H1 (cell line): ENCODE measurements at regions not wholly inside any gene's neighbourhood (a gene's known extent, or its start where the extent isn't known, plus 50 kb on each side); places are given as distances from the start of the nearest gene placed in this dataset.

Source experiments
- CTCF ChIA-PET: fragments of 300-600 bp; sonication (Branson Sonifier 250); formaldehyde crosslinking; loops from one replicate; lab custom pipeline; 2021; ENCODE audit not compliant: partially characterized antibody; lab: Charles Lee
- POLR2A ChIA-PET: fragments of 300-600 bp; sonication (Branson Sonifier 250); formaldehyde crosslinking; loops from one replicate; lab custom pipeline; 2021; ENCODE audit warnings: inconsistent platforms; ENCODE audit not compliant: partially characterized antibody; lab: Charles Lee
- DNase-seq, 2 experiments: peaks; one replicate each; pipeline versions ENCODE4 v3.0.0 to v3.0.0-alpha.2; 2010 to 2022; ENCODE audit warnings: low spot score in 2 of 2, low read depth in 1 of 2, mixed read lengths in 1 of 2
- FAIRE-seq: peaks from 2 replicates; lab custom pipeline; 2011; peaks lifted over from hg19 to GRCh38; lab: Jason Lieb, UNC
- H2AFZ ChIP-seq: 2 replicates; pipeline ENCODE4 v1.8.1; 2012; ENCODE audit warnings: low read length, inconsistent platforms
- H2AK5ac ChIP-seq: 2 replicates; pipeline ENCODE4 v1.6.1; 2013; ENCODE audit warnings: low read depth, low read length
- H2BK120ac ChIP-seq: replicated peaks from 2 replicates; pipeline ENCODE3; 2013; ENCODE audit warnings: low read depth, low read length, inconsistent platforms
- H2BK12ac ChIP-seq: 2 replicates; pipeline ENCODE4 v1.6.1; 2013; ENCODE audit warnings: low read depth, low read length
- H2BK15ac ChIP-seq: 2 replicates; pipeline ENCODE4 v1.6.1; 2013; ENCODE audit warnings: low read length
- H2BK20ac ChIP-seq: 2 replicates; pipeline ENCODE4 v1.6.1; 2013; ENCODE audit warnings: low read length
- H2BK5ac ChIP-seq: 2 replicates; pipeline ENCODE4 v1.6.1; 2013; ENCODE audit warnings: low read depth, low read length
- H3K14ac ChIP-seq: 2 replicates; pipeline ENCODE4 v1.6.1; 2013; ENCODE audit warnings: inconsistent platforms; ENCODE audit not compliant: insufficient read length
- H3K18ac ChIP-seq: 2 replicates; pipeline ENCODE4 v1.6.1; 2013; ENCODE audit warnings: low read length; ENCODE audit errors: extremely low read depth
- H3K23ac ChIP-seq: 2 replicates; pipeline ENCODE4 v1.6.1; 2013; ENCODE audit warnings: inconsistent platforms; ENCODE audit not compliant: insufficient read length
- H3K23me2 ChIP-seq: 2 replicates; pipeline ENCODE4 v1.6.1; 2013; ENCODE audit warnings: low read depth, low read length
- H3K27ac ChIP-seq: 2 replicates; pipeline ENCODE4 v1.6.1; 2011; ENCODE audit warnings: low read depth, low read length, inconsistent platforms
- H3K27me3 ChIP-seq, 4 experiments: replicated peaks in 1 of 4; 1 replicate in 1 of 4; 2 replicates in 3 of 4; pipeline versions ENCODE4 v1.6.1 to v1.8.1; 2011 to 2013; ENCODE audit warnings: low read length in 3 of 4, mild to moderate bottlenecking in 3 of 4, inconsistent platforms in 2 of 4, mixed read lengths in 2 of 4, moderate library complexity in 1 of 4; ENCODE audit not compliant: control insufficient read depth in 3 of 4, insufficient read depth in 3 of 4; ENCODE audit errors: extremely low read depth in 1 of 4
- H3K36me3 ChIP-seq, 4 experiments: 2 replicates each; pipeline versions ENCODE4 v1.6.1 to v1.8.1; 2011 to 2013; ENCODE audit warnings: mild to moderate bottlenecking in 4 of 4, low read length in 3 of 4, moderate library complexity in 2 of 4, control low read depth in 1 of 4, inconsistent platforms in 1 of 4; ENCODE audit not compliant: insufficient read depth in 4 of 4, control insufficient read depth in 2 of 4
- H3K4ac ChIP-seq: replicated peaks from 2 replicates; pipeline ENCODE3; 2013; ENCODE audit warnings: low read length, low read depth, mixed read lengths, inconsistent platforms; ENCODE audit not compliant: insufficient read length
- H3K4me1 ChIP-seq, 4 experiments: replicated peaks in 1 of 4; 1 replicate in 1 of 4; 2 replicates in 3 of 4; pipeline versions ENCODE4 v1.6.1 to v1.8.1; 2011 to 2013; ENCODE audit warnings: low read length in 3 of 4, inconsistent platforms in 2 of 4, mixed read lengths in 1 of 4; ENCODE audit not compliant: insufficient read depth in 4 of 4, control insufficient read depth in 3 of 4
- H3K4me2 ChIP-seq, 2 experiments: 2 replicates each; pipeline versions ENCODE4 v1.6.1 to v1.8.1; 2011 to 2013; ENCODE audit warnings: low read depth in 2 of 2, low read length in 2 of 2, control low read depth in 1 of 2, inconsistent platforms in 1 of 2, mild to moderate bottlenecking in 1 of 2; ENCODE audit not compliant: insufficient read depth in 1 of 2
- H3K4me3 ChIP-seq, 4 experiments: fragments of 200-600, 300-600 bp in 1 of 4; sonication (generic), shearing (Covaris generic), sonication (Bioruptor Twin) in 1 of 4; 2 replicates each; pipeline versions ENCODE4 v1.5.1 to v1.8.1; 2011 to 2016; ENCODE audit warnings: low read length in 4 of 4, low read depth in 3 of 4, control low read depth in 2 of 4, inconsistent platforms in 2 of 4, mild to moderate bottlenecking in 2 of 4, mixed read lengths in 1 of 4, moderate library complexity in 1 of 4; ENCODE audit not compliant: insufficient read depth in 2 of 4; ENCODE audit errors: extremely low read depth in 1 of 4
- H3K56ac ChIP-seq: replicated peaks from 2 replicates; pipeline ENCODE3; 2013; ENCODE audit warnings: low read depth, mild to moderate bottlenecking, mixed read lengths, low read length, inconsistent platforms; ENCODE audit not compliant: insufficient read length
- H3K79me1 ChIP-seq: 2 replicates; pipeline ENCODE4 v1.6.1; 2013; ENCODE audit warnings: low read depth, low read length, control low read depth
- H3K79me2 ChIP-seq, 2 experiments: 2 replicates each; pipeline versions ENCODE4 v1.6.1 to v1.8.1; 2012 to 2013; ENCODE audit warnings: low read length in 2 of 2, mild to moderate bottlenecking in 2 of 2, inconsistent platforms in 1 of 2; ENCODE audit not compliant: insufficient read depth in 2 of 2, control insufficient read depth in 1 of 2
- H3K9ac ChIP-seq, 4 experiments: replicated peaks in 1 of 4; 1 replicate in 1 of 4; 2 replicates in 3 of 4; pipeline versions ENCODE4 v1.6.1 to v1.8.1; 2011 to 2013; ENCODE audit warnings: low read depth in 3 of 4, low read length in 3 of 4, control low read depth in 2 of 4, mild to moderate bottlenecking in 2 of 4, moderate library complexity in 2 of 4, inconsistent platforms in 1 of 4; ENCODE audit errors: extremely low read depth in 1 of 4
- H3K9me3 ChIP-seq, 2 experiments: 2 replicates each; pipeline versions ENCODE4 v1.6.1 to v1.8.1; 2012 to 2013; ENCODE audit warnings: mild to moderate bottlenecking in 2 of 2, moderate library complexity in 2 of 2, control low read depth in 1 of 2, inconsistent platforms in 1 of 2, low read depth in 1 of 2, low read length in 1 of 2, mixed read lengths in 1 of 2; ENCODE audit not compliant: insufficient read depth in 2 of 2
- H4K20me1 ChIP-seq, 2 experiments: replicated peaks in 1 of 2; 2 replicates each; pipeline versions ENCODE3 to v1.8.1; 2011 to 2013; ENCODE audit warnings: inconsistent platforms in 2 of 2, low read length in 2 of 2, mild to moderate bottlenecking in 1 of 2; ENCODE audit not compliant: insufficient read depth in 2 of 2, control insufficient read depth in 1 of 2
- H4K5ac ChIP-seq: 2 replicates; pipeline ENCODE4 v1.6.1; 2013; ENCODE audit warnings: low read length, low read depth, mixed read lengths, inconsistent platforms; ENCODE audit not compliant: insufficient read length
- H4K8ac ChIP-seq: 2 replicates; pipeline ENCODE4 v1.8.0; 2013; ENCODE audit warnings: mild to moderate bottlenecking, moderate library complexity, low read length, inconsistent platforms; ENCODE audit not compliant: insufficient read depth; ENCODE audit errors: extremely low read depth
- H4K91ac ChIP-seq: replicated peaks from 2 replicates; pipeline ENCODE3; 2013; ENCODE audit warnings: low read length, mixed read lengths, inconsistent platforms; ENCODE audit not compliant: insufficient read length
- CHD2 ChIP-seq: IDR thresholded peaks from 2 replicates; pipeline ENCODE4 v1.6.1; 2012; ENCODE audit warnings: low read length, improper control_type of control experiment
- EGR1 ChIP-seq: IDR thresholded peaks from 2 replicates; pipeline ENCODE4 v1.6.1; 2011; ENCODE audit warnings: low read depth, low read length, borderline replicate concordance
- HDAC2 ChIP-seq, 2 experiments: fragments of 300-600 bp in 1 of 2; sonication (generic) in 1 of 2; IDR thresholded peaks; 2 replicates each; pipeline ENCODE4 v1.6.1; 2011 to 2012; ENCODE audit warnings: low read depth in 2 of 2, low read length in 2 of 2, mild to moderate bottlenecking in 2 of 2, moderate library complexity in 2 of 2, borderline replicate concordance in 1 of 2, inconsistent platforms in 1 of 2
- JUND ChIP-seq: IDR thresholded peaks from 2 replicates; pipeline ENCODE4 v1.6.1; 2011; ENCODE audit warnings: mild to moderate bottlenecking, improper control_type of control experiment, low read length
- KDM4A ChIP-seq: IDR thresholded peaks from one replicate; pipeline ENCODE4 v1.7.1; 2012; ENCODE audit warnings: low read depth, mild to moderate bottlenecking, moderate library complexity, low read length, inconsistent platforms; ENCODE audit not compliant: severe bottlenecking
- NRF1 ChIP-seq: IDR thresholded peaks from 2 replicates; pipeline ENCODE4 v1.6.1; 2011; ENCODE audit warnings: mild to moderate bottlenecking, low read depth, low read length, improper control_type of control experiment
- RXRA ChIP-seq: IDR thresholded peaks from 2 replicates; pipeline ENCODE4 v1.6.1; 2011; ENCODE audit warnings: low read depth, mild to moderate bottlenecking, low read length, moderate library complexity; ENCODE audit not compliant: insufficient read depth
- SAP30 ChIP-seq: fragments of 300-600 bp; sonication (generic); IDR thresholded peaks from 2 replicates; pipeline ENCODE4 v1.7.1; 2012; ENCODE audit warnings: low read length, moderate library complexity, mild to moderate bottlenecking, inconsistent platforms; ENCODE audit not compliant: insufficient read depth, insufficient replicate concordance
- SIRT6 ChIP-seq: IDR thresholded peaks from one replicate; pipeline ENCODE4 v1.7.1; 2012; ENCODE audit warnings: low read length, inconsistent platforms
- SIX5 ChIP-seq: IDR thresholded peaks from 2 replicates; pipeline ENCODE4 v1.6.1; 2011; ENCODE audit warnings: mild to moderate bottlenecking, low read depth, low read length
- SRF ChIP-seq: IDR thresholded peaks from 2 replicates; pipeline ENCODE4 v1.6.1; 2011; ENCODE audit warnings: mild to moderate bottlenecking, low read depth, low read length, moderate library complexity
- WGBS, 2 experiments: shearing (Covaris generic) in 1 of 2; methylation state at CpG; one replicate each; pipeline versions ENCODE4 v1.1.6 to v1.1.7; 2013 to 2015; ENCODE audit warnings: low lambda C conversion rate in 2 of 2, mixed read lengths in 2 of 2, inconsistent platforms in 1 of 2, low coverage in 1 of 2, missing lambda C conversion rate in 1 of 2; ENCODE audit not compliant: insufficient replicate concordance in 2 of 2, insufficient coverage in 1 of 2, insufficient read length in 1 of 2; ENCODE audit errors: extremely low coverage in 1 of 2, missing lambda C conversion rate in 1 of 2; 5-methylcytosine and 5-hydroxymethylcytosine counted together

DNA sequence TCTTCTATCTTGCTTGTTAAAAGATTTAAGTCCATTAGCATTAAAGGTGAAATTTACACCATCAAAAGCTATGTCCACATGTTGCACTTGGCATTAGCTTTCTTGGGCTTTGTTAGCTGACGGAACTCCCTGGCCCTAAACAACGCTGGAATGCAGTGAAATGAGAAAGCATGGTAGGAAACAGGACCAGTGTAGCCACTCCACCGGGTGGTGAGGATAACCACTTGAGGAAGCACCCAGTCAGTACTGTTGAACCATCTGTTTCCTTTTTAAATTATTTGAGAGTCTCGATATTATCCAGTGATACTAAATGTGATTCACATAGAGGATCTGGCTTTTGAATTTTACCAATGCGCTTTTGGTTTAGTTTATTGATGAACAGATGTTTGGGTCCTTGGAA is 374.9 kb upstream of the NOX3 start:
- Histone ChIP-seq H3K27me3 (no peaks in the 10 kb centered on the region), H3K79me1 (no peaks in the 10 kb centered on the region), H2BK15ac (no peak overlapping the region), H3K4me3 (no peak overlapping the region), H3K27ac (no peak overlapping the region), H2BK20ac (no peak overlapping the region), H3K18ac (no peak overlapping the region), H3K23ac (no peak overlapping the region), H4K8ac (no peak overlapping the region), H3K9me3 (no peaks in the 10 kb centered on the region; a peak in 1 of 4 replicates), H3K23me2 (no peaks in the 10 kb centered on the region), H3K4me1 (no peaks in the 10 kb centered on the region), H3K79me2 (no peaks in the 10 kb centered on the region), H2BK120ac (no peak overlapping the region), H3K4me2 (no peak overlapping the region), H3K14ac (no peak overlapping the region), H4K20me1 (no peaks in the 10 kb centered on the region), H2AFZ (no peak overlapping the region), H3K36me3 (no peaks in the 10 kb centered on the region), H4K5ac (no peak overlapping the region), H2BK5ac (no peak overlapping the region), H3K56ac (no peak overlapping the region), H2AK5ac (no peak overlapping the region), H2BK12ac (no peak overlapping the region), H3K9ac (no peak overlapping the region), H4K91ac (no peak overlapping the region), H3K4ac (no peak overlapping the region)
- no peak for DNase-seq
- no peak for TF ChIP-seq SAP30
- TF ChIP-seq JUND, result no peak
- no peak for TF ChIP-seq NRF1
- TF ChIP-seq SRF, result no peak
- no peak for TF ChIP-seq RXRA
- TF ChIP-seq SIRT6, result no peak
- no peak for TF ChIP-seq CHD2
- TF ChIP-seq KDM4A, result no peak
- no peak for TF ChIP-seq HDAC2 (IDR thresholded peaks at IDR 0.05; ENCODE audit: borderline replicate concordance in 1 of 2, low read depth in 2 of 2, low read length in 2 of 2)
- no peak for TF ChIP-seq EGR1
- no peak for TF ChIP-seq SIX5
- ChIA-PET POLR2A (no interaction called here), CTCF (no interaction called here)
- 95% methylated on average over 5 of the region's 5 CpGs; no CpG with 5 or more reads in 1 of the 2 experiments for WGBS, 2 experiments
- peak; percentile 19 for FAIRE-seq
